HEK293T (cell line): ENCODE measurements at regions not wholly inside any gene's neighbourhood (a gene's known extent, or its start where the extent isn't known, plus 50 kb on each side); places are given as distances from the start of the nearest gene placed in this dataset.

Source experiments
- BHLHE40 ChIP-seq: fragments of 450-650 bp; IDR thresholded peaks from 2 replicates; pipeline ENCODE4 v1.6.1; 2016; ENCODE audit warnings: mild to moderate bottlenecking, moderate library complexity, borderline replicate concordance
- CTBP1 ChIP-seq: fragments of 450-650 bp; IDR thresholded peaks from 2 replicates; pipeline ENCODE4 v1.6.1; 2016; ENCODE audit warnings: borderline replicate concordance
- ELF4 ChIP-seq: fragments of 450-650 bp; IDR thresholded peaks from 2 replicates; pipeline ENCODE4 v1.6.1; 2017; ENCODE audit warnings: antibody characterized with exemption
- FOXK2 ChIP-seq: fragments of 450-650 bp; IDR thresholded peaks from 2 replicates; pipeline ENCODE4 v1.6.1; 2016; ENCODE audit warnings: mild to moderate bottlenecking
- FOXM1 ChIP-seq: fragments of 450-650 bp; IDR thresholded peaks from 2 replicates; pipeline ENCODE4 v1.6.1; 2017; ENCODE audit warnings: mild to moderate bottlenecking, borderline replicate concordance
- HDGF ChIP-seq: fragments of 450-650 bp; IDR thresholded peaks from 2 replicates; pipeline ENCODE4 v1.6.1; 2017; ENCODE audit warnings: antibody characterized with exemption, borderline replicate concordance
- L3MBTL2 ChIP-seq: fragments of 450-650 bp; conservative IDR thresholded peaks from 2 replicates; pipeline ENCODE4 v1.6.1; 2016; ENCODE audit warnings: mild to moderate bottlenecking
- NFRKB ChIP-seq: fragments of 450-650 bp; IDR thresholded peaks from 2 replicates; pipeline ENCODE4 v1.6.1; 2016; ENCODE audit warnings: mild to moderate bottlenecking, moderate library complexity
- SP1 ChIP-seq: fragments of 450-650 bp; IDR thresholded peaks from 2 replicates; pipeline ENCODE4 v1.6.1; 2017
- SUZ12 ChIP-seq: fragments of 450-650 bp; IDR thresholded peaks from 2 replicates; pipeline ENCODE4 v1.6.1; 2016; ENCODE audit warnings: mild to moderate bottlenecking
- TARDBP ChIP-seq: fragments of 450-650 bp; IDR thresholded peaks from 2 replicates; pipeline ENCODE4 v1.6.1; 2016
- ZNF384 ChIP-seq: fragments of 450-650 bp; IDR thresholded peaks from 2 replicates; pipeline ENCODE4 v1.6.1; 2016

GRCh38 chr10:56874950-56875349, 513.9 kb upstream of the ZWINT start:
- TF ChIP-seq NFRKB (no peak), FOXK2 (no peak), SP1 (no peak), SUZ12 (no peak), ELF4 (no peak), ZNF384 (no peak), L3MBTL2 (no peak), CTBP1 (no peak), BHLHE40 (no peak), TARDBP (no peak), HDGF (no peak), FOXM1 (no peak)
